ENCODE measurements at regions not wholly inside any gene's neighbourhood (a gene's known extent, or its start where the extent isn't known, plus 50 kb on each side); places are given as distances from the start of the nearest gene placed in this dataset.

DNA sequence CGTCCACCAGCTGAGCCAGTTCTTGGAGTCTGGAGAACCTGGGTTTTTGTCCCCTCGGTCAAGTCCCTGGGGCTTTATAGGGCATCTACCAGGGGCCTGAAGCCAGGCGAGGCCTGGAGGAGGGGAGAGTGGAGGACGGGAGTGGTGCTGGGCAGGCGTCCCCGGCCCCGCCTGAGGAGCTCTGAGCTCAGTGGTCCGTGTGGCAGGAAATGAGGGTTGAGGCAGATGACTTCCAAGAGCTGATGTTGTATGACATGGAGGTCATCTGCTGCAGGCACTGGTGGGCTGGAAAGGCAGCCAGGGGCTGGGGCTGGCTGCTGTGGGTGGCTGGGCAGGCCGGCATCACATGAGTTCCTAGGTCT is 118.5 kb upstream of the HS6ST1 start (continued):
- TF ChIP-seq, protein P1, sequence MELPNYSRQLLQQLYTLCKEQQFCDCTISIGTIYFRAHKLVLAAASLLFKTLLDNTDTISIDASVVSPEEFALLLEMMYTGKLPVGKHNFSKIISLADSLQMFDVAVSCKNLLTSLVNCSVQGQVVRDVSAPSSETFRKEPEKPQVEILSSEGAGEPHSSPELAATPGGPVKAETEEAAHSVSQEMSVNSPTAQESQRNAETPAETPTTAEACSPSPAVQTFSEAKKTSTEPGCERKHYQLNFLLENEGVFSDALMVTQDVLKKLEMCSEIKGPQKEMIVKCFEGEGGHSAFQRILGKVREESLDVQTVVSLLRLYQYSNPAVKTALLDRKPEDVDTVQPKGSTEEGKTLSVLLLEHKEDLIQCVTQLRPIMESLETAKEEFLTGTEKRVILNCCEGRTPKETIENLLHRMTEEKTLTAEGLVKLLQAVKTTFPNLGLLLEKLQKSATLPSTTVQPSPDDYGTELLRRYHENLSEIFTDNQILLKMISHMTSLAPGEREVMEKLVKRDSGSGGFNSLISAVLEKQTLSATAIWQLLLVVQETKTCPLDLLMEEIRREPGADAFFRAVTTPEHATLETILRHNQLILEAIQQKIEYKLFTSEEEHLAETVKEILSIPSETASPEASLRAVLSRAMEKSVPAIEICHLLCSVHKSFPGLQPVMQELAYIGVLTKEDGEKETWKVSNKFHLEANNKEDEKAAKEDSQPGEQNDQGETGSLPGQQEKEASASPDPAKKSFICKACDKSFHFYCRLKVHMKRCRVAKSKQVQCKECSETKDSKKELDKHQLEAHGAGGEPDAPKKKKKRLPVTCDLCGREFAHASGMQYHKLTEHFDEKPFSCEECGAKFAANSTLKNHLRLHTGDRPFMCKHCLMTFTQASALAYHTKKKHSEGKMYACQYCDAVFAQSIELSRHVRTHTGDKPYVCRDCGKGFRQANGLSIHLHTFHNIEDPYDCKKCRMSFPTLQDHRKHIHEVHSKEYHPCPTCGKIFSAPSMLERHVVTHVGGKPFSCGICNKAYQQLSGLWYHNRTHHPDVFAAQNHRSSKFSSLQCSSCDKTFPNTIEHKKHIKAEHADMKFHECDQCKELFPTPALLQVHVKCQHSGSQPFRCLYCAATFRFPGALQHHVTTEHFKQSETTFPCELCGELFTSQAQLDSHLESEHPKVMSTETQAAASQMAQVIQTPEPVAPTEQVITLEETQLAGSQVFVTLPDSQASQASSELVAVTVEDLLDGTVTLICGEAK (IDR thresholded peaks at IDR 0.05): no peak
- TF ChIP-seq, protein P1 (CRISPR knock-in tag; IDR thresholded peaks at IDR 0.05): no peak
- TF ChIP-seq KDM4B (IDR thresholded peaks at IDR 0.05; ENCODE audit: borderline replicate concordance in 2 of 2, low read depth in 1 of 2): no peak
- TF ChIP-seq, protein P2, sequence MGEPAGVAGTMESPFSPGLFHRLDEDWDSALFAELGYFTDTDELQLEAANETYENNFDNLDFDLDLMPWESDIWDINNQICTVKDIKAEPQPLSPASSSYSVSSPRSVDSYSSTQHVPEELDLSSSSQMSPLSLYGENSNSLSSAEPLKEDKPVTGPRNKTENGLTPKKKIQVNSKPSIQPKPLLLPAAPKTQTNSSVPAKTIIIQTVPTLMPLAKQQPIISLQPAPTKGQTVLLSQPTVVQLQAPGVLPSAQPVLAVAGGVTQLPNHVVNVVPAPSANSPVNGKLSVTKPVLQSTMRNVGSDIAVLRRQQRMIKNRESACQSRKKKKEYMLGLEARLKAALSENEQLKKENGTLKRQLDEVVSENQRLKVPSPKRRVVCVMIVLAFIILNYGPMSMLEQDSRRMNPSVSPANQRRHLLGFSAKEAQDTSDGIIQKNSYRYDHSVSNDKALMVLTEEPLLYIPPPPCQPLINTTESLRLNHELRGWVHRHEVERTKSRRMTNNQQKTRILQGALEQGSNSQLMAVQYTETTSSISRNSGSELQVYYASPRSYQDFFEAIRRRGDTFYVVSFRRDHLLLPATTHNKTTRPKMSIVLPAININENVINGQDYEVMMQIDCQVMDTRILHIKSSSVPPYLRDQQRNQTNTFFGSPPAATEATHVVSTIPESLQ (CRISPR knock-in tag; IDR thresholded peaks at IDR 0.05): no peak
- no peak for TF ChIP-seq TAF15 (IDR thresholded peaks at IDR 0.05; ENCODE audit: low read depth, low read length)
- TF ChIP-seq, protein P3, sequence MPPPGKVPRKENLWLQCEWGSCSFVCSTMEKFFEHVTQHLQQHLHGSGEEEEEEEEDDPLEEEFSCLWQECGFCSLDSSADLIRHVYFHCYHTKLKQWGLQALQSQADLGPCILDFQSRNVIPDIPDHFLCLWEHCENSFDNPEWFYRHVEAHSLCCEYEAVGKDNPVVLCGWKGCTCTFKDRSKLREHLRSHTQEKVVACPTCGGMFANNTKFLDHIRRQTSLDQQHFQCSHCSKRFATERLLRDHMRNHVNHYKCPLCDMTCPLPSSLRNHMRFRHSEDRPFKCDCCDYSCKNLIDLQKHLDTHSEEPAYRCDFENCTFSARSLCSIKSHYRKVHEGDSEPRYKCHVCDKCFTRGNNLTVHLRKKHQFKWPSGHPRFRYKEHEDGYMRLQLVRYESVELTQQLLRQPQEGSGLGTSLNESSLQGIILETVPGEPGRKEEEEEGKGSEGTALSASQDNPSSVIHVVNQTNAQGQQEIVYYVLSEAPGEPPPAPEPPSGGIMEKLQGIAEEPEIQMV (tag; conservative IDR thresholded peaks at IDR 0.05; ENCODE audit: low read depth): no peak
- TF ChIP-seq, protein P4, sequence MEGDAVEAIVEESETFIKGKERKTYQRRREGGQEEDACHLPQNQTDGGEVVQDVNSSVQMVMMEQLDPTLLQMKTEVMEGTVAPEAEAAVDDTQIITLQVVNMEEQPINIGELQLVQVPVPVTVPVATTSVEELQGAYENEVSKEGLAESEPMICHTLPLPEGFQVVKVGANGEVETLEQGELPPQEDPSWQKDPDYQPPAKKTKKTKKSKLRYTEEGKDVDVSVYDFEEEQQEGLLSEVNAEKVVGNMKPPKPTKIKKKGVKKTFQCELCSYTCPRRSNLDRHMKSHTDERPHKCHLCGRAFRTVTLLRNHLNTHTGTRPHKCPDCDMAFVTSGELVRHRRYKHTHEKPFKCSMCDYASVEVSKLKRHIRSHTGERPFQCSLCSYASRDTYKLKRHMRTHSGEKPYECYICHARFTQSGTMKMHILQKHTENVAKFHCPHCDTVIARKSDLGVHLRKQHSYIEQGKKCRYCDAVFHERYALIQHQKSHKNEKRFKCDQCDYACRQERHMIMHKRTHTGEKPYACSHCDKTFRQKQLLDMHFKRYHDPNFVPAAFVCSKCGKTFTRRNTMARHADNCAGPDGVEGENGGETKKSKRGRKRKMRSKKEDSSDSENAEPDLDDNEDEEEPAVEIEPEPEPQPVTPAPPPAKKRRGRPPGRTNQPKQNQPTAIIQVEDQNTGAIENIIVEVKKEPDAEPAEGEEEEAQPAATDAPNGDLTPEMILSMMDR (IDR thresholded peaks at IDR 0.05 in 2 of 3, conservative IDR thresholded peaks at IDR 0.05 in 1 of 3; ENCODE audit: insufficient read depth in 2 of 3, low read depth in 1 of 3, low read length in 3 of 3): no peak
- TF ChIP-seq RBM17 (IDR thresholded peaks at IDR 0.05; ENCODE audit: borderline replicate concordance, low read depth, low read length): no peak
